Gastroesophageal sphincter (tissue), 3 donors: ENCODE measurements at regions not wholly inside any gene's neighbourhood (a gene's known extent, or its start where the extent isn't known, plus 50 kb on each side); places are given as distances from the start of the nearest gene placed in this dataset.

Experiments used
- EP300 ChIP-seq: sonication (generic); formaldehyde crosslinking; IDR thresholded peaks from one replicate; pipeline ENCODE4 v1.6.1; 2017; ENCODE audit warnings: antibody characterized with exemption, mild to moderate bottlenecking
- POLR2A ChIP-seq, 2 donors: fragments of 450-650 bp; IDR thresholded peaks; one replicate each; pipeline ENCODE4 v1.6.1; 2017; ENCODE audit warnings: antibody characterized with exemption in 2 of 2, mild to moderate bottlenecking in 2 of 2, moderate library complexity in 1 of 2
- TF ChIP-seq, protein P1 (sequence below), 4 experiments: fragments of 200-600 bp in 2 of 4; fragments of 450-650 bp in 2 of 4; sonication (generic) in 1 of 4; IDR thresholded peaks; one replicate each; pipeline ENCODE4 v1.5.1; 2017 to 2019; ENCODE audit warnings: antibody characterized with exemption in 4 of 4, mild to moderate bottlenecking in 2 of 4, moderate library complexity in 2 of 4

DNA sequence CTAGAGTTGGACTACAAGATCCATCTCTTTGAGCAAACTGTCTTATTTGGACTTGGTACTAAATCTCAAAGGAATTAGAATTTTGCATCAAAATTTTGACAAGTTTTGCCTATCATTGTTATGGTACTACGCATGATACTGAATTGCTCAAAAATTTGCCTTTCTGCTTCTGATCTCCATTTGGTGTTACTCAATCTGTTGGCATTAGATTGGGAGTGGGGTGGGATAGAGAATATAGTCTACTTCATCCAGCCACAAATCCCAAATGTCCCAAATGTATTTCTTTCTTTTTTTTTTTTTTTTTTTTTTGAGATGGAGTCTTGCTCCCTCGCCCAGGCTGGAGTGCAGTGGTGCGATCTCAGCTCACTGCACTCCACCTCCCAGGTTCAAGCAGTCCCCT, 204.8 kb downstream of the TANC2 start:
- TF ChIP-seq, protein P1, sequence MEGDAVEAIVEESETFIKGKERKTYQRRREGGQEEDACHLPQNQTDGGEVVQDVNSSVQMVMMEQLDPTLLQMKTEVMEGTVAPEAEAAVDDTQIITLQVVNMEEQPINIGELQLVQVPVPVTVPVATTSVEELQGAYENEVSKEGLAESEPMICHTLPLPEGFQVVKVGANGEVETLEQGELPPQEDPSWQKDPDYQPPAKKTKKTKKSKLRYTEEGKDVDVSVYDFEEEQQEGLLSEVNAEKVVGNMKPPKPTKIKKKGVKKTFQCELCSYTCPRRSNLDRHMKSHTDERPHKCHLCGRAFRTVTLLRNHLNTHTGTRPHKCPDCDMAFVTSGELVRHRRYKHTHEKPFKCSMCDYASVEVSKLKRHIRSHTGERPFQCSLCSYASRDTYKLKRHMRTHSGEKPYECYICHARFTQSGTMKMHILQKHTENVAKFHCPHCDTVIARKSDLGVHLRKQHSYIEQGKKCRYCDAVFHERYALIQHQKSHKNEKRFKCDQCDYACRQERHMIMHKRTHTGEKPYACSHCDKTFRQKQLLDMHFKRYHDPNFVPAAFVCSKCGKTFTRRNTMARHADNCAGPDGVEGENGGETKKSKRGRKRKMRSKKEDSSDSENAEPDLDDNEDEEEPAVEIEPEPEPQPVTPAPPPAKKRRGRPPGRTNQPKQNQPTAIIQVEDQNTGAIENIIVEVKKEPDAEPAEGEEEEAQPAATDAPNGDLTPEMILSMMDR (IDR thresholded peaks at IDR 0.05) = no peak
- no peak for TF ChIP-seq POLR2A (IDR thresholded peaks at IDR 0.05)
- no peak for TF ChIP-seq EP300
